HG03442 (cell line): ENCODE measurements at regions not wholly inside any gene's neighbourhood (a gene's known extent, or its start where the extent isn't known, plus 50 kb on each side); places are given as distances from the start of the nearest gene placed in this dataset.

Experiments used
- ATAC-seq: cut with Tn5 transposase; IDR thresholded peaks from one replicate; pipeline ENCODE4 v1.9.1; 2021; ENCODE audit warnings: mild to moderate bottlenecking, moderate library complexity; ENCODE audit not compliant: unreplicated experiment

GRCh38 chr3:189449084-189449483, 182.1 kb upstream of the TP63 start:
- ATAC-seq, result no peak

GRCh38 chr3:189455009-189455408, 176.2 kb upstream of the TP63 start:
- ATAC-seq, result no peak

- ATAC-seq, result no peak
Observed at GRCh38 chr3:189455641-189456417, 175.4 kb upstream of the TP63 start.

GRCh38 chr3:189457201-189457607, 174.0 kb upstream of the TP63 start:
- ATAC-seq, result no peak

- ATAC-seq, result no peak
Observed at GRCh38 chr3:189457631-189458412, 173.4 kb upstream of the TP63 start.

- no peak for ATAC-seq
Observed at GRCh38 chr3:189458528-189458927, 172.7 kb upstream of the TP63 start.

GRCh38 chr3:189459231-189459630, 172.0 kb upstream of the TP63 start:
- no peak for ATAC-seq

GRCh38 chr3:189460511-189460910, 170.7 kb upstream of the TP63 start:
- no peak for ATAC-seq

- no peak for ATAC-seq
Observed at GRCh38 chr3:189464799-189465198, 166.4 kb upstream of the TP63 start.

- no peak for ATAC-seq
Observed at GRCh38 chr3:189466004-189466403, 165.2 kb upstream of the TP63 start.

- no peak for ATAC-seq
Observed at GRCh38 chr3:189467451-189467850, 163.7 kb upstream of the TP63 start.

GRCh38 chr3:189474944-189475343, 156.2 kb upstream of the TP63 start:
- ATAC-seq, result no peak

GRCh38 chr3:189477614-189478013, 153.6 kb upstream of the TP63 start:
- no peak for ATAC-seq

GRCh38 chr3:189486556-189486955, 144.6 kb upstream of the TP63 start:
- no peak for ATAC-seq

- ATAC-seq, result no peak
Observed at GRCh38 chr3:189488241-189488767, 142.9 kb upstream of the TP63 start.

- no peak for ATAC-seq
Observed at GRCh38 chr3:189490337-189490736, 140.9 kb upstream of the TP63 start.

- no peak for ATAC-seq
Observed at GRCh38 chr3:189490749-189491148, 140.4 kb upstream of the TP63 start.

- no peak for ATAC-seq
Observed at GRCh38 chr3:189491831-189492230, 139.4 kb upstream of the TP63 start.

- ATAC-seq, result no peak
Observed at GRCh38 chr3:189493271-189493670, 137.9 kb upstream of the TP63 start.

- no peak for ATAC-seq
Observed at GRCh38 chr3:189494632-189495031, 136.6 kb upstream of the TP63 start.

- ATAC-seq, result no peak
Observed at GRCh38 chr3:189496375-189497138, 134.6 kb upstream of the TP63 start.
